ENCODE measurements at regions not wholly inside any gene's neighbourhood (a gene's known extent, or its start where the extent isn't known, plus 50 kb on each side); places are given as distances from the start of the nearest gene placed in this dataset.

GRCh38 chr7:110386006-110386405 is 704.9 kb upstream of the LRRN3 start:
- ATAC-seq (ENCODE audit: low read depth) (no peak), DNase-seq (no peak)
- Histone ChIP-seq H3K4me3 (ENCODE audit: insufficient read depth, low read depth, low read length) (no peak overlapping the region), H3K9ac (ENCODE audit: low read depth, low read length) (no peak overlapping the region), H2BK20ac (ENCODE audit: low read depth, low read length) (peak overlapping the region; percentile 65), H3K4ac (ENCODE audit: low read depth, low read length) (peak overlapping the region; percentile 86), H3K4me2 (ENCODE audit: low read depth, low read length) (no peak overlapping the region), H3K36me3 (ENCODE audit: control insufficient read depth, insufficient read depth, low read length) (no peaks in the 10 kb centered on the region), H2BK5ac (ENCODE audit: low read depth, low read length, poor library complexity, severe bottlenecking) (no peak overlapping the region), H3K79me1 (ENCODE audit: low read depth in 1 of 2, low read length in 2 of 2) (no peaks in the 10 kb centered on the region), H3K23ac (ENCODE audit: low read depth, low read length) (peak overlapping the region; percentile 35; the same call in 1 of the 2 replicates), H3K27ac (ENCODE audit: insufficient read depth, low read length) (no peak overlapping the region), H3K14ac (replicated peaks; ENCODE audit: low read depth, low read length) (peak overlapping the region; percentile 27; the same call in 1 of the 2 replicates), H3K56ac (ENCODE audit: extremely low read depth, insufficient read depth, low read length) (no peak overlapping the region), H3K9me1 (ENCODE audit: insufficient read depth, low read length) (no peaks in the 10 kb centered on the region; the same call in 1 of the 2 replicates), H2AFZ (replicated peaks; ENCODE audit: low read length, poor library complexity) (no peak overlapping the region), H2AK9ac (replicated peaks; ENCODE audit: low read depth, low read length, poor library complexity) (no peak overlapping the region), H4K91ac (ENCODE audit: insufficient read depth, low read depth, low read length) (peak overlapping the region; percentile 55; the same call in 1 of the 2 replicates), H4K20me1 (ENCODE audit: insufficient read depth, low read length) (no peaks in the 10 kb centered on the region), H3K27me3 (ENCODE audit: control insufficient read depth, insufficient read depth, low read length) (no peaks in the 10 kb centered on the region), H2AK5ac (ENCODE audit: low read depth, low read length) (no peak overlapping the region), H2BK120ac (ENCODE audit: low read depth, low read length) (peak overlapping the region; percentile 92), H4K5ac (ENCODE audit: low read depth, low read length) (peak overlapping the region; percentile 48; the same call in 1 of the 2 replicates), H4K8ac (ENCODE audit: low read depth in 2 of 2, low read length in 2 of 2) (peak overlapping the region in 1 of 2 experiments; percentile 24; a peak in 2 of 4 replicates), H2BK15ac (ENCODE audit: low read depth, low read length) (no peak overlapping the region), H3K9me3 (ENCODE audit: control insufficient read depth, insufficient read depth, low read length) (no peaks in the 10 kb centered on the region), H3K4me1 (ENCODE audit: control insufficient read depth, insufficient read depth, low read length) (peaks cover 7% of the 10 kb centered on the region; the same call in 1 of the 2 replicates), H3K18ac (ENCODE audit: low read depth, low read length) (peak overlapping the region; percentile 41; the same call in 1 of the 2 replicates)
- CTCF ChIA-PET, result interaction anchor here (0.9 kb wide), 1 partner anchor 11 kb away, joined by 3 read pairs; no protein-coding TSS in a partner anchor
- in situ Hi-C loops (cut with MboI; ENCODE audit: low sequenced_read_pairs) (no loop called here), dilution Hi-C loops (cut with HindIII; ENCODE audit: low sequenced_read_pairs, unreplicated experiment) (no loop called here), intact Hi-C loops (cut with micrococcal nuclease) (no loop called here)
- POLR2A ChIA-PET (ENCODE audit: unreplicated experiment), result no interaction called here
- BruUV-seq (replicated peaks), result no TSS peak
- TF ChIP-seq RFX5 (IDR thresholded peaks at IDR 0.05; ENCODE audit: low read depth, low read length) (no peak), RAD21 (IDR thresholded peaks at IDR 0.05; ENCODE audit: low read length) (no peak), MXI1 (IDR thresholded peaks at IDR 0.05; ENCODE audit: borderline replicate concordance, low read depth, low read length) (no peak), FOS (IDR thresholded peaks at IDR 0.05; ENCODE audit: low read depth, low read length) (no peak), MAZ (IDR thresholded peaks at IDR 0.05; ENCODE audit: borderline replicate concordance, low read depth, low read length) (no peak), CEBPB (IDR thresholded peaks at IDR 0.05; ENCODE audit: low read depth, low read length) (no peak), USF2 (IDR thresholded peaks at IDR 0.05; ENCODE audit: low read depth, low read length) (no peak), RCOR1 (IDR thresholded peaks at IDR 0.05; ENCODE audit: insufficient replicate concordance, low read length) (no peak), SMC3 (IDR thresholded peaks at IDR 0.05; ENCODE audit: low read depth, low read length) (no peak)
